Lower leg skin (tissue), 4 donors: ENCODE measurements at regions not wholly inside any gene's neighbourhood (a gene's known extent, or its start where the extent isn't known, plus 50 kb on each side); places are given as distances from the start of the nearest gene placed in this dataset.

Experiments used
- DNase-seq, 2 donors: peaks; one replicate each; pipeline ENCODE4 v3.0.0-alpha.2; 2019; ENCODE audit warnings: low spot score in 2 of 2
- H3K4me3 ChIP-seq: fragments of 200-600 bp; sonication (generic); 2 replicates; pipeline ENCODE4 v1.5.1; 2017; ENCODE audit warnings: mild to moderate bottlenecking, low read depth; ENCODE audit not compliant: poor library complexity, severe bottlenecking
- POLR2A ChIP-seq, 2 donors: fragments of 450-650 bp; IDR thresholded peaks; one replicate each; pipeline ENCODE4 v1.6.1; 2016 to 2017; ENCODE audit warnings: antibody characterized with exemption in 2 of 2, mild to moderate bottlenecking in 1 of 2, moderate library complexity in 1 of 2
- WGBS, 2 donors: methylation state at CpG; one replicate each; pipeline ENCODE4 v1.1.5; 2018; 5-methylcytosine and 5-hydroxymethylcytosine counted together
- intact Hi-C: fragments of 100-400 bp; cut with DNase I; formaldehyde crosslinking; loops from one replicate; pipeline ENCODE4 v1.15.0; 2023; ENCODE audit warnings: low total_unique reads
- TF ChIP-seq, protein P1 (sequence below), 3 donors: fragments of 450-650 bp; IDR thresholded peaks; one replicate each; pipeline ENCODE4 v1.5.1; 2016; ENCODE audit warnings: antibody characterized with exemption in 3 of 3, mild to moderate bottlenecking in 3 of 3, moderate library complexity in 2 of 3

- DNase-seq, result no peak
- 75 to 78% methylated on average over 3 of the region's 3 CpGs for WGBS, 2 donors
- no peak overlapping the region for H3K4me3 ChIP-seq
- TF ChIP-seq, protein P1, sequence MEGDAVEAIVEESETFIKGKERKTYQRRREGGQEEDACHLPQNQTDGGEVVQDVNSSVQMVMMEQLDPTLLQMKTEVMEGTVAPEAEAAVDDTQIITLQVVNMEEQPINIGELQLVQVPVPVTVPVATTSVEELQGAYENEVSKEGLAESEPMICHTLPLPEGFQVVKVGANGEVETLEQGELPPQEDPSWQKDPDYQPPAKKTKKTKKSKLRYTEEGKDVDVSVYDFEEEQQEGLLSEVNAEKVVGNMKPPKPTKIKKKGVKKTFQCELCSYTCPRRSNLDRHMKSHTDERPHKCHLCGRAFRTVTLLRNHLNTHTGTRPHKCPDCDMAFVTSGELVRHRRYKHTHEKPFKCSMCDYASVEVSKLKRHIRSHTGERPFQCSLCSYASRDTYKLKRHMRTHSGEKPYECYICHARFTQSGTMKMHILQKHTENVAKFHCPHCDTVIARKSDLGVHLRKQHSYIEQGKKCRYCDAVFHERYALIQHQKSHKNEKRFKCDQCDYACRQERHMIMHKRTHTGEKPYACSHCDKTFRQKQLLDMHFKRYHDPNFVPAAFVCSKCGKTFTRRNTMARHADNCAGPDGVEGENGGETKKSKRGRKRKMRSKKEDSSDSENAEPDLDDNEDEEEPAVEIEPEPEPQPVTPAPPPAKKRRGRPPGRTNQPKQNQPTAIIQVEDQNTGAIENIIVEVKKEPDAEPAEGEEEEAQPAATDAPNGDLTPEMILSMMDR (IDR thresholded peaks at IDR 0.05), result no peak
- no peak for TF ChIP-seq POLR2A (IDR thresholded peaks at IDR 0.05)
- intact Hi-C loops, result no loop called here
Measured at GRCh38 chr6:145022199-145022796, 713.0 kb downstream of the EPM2A start.

DNA sequence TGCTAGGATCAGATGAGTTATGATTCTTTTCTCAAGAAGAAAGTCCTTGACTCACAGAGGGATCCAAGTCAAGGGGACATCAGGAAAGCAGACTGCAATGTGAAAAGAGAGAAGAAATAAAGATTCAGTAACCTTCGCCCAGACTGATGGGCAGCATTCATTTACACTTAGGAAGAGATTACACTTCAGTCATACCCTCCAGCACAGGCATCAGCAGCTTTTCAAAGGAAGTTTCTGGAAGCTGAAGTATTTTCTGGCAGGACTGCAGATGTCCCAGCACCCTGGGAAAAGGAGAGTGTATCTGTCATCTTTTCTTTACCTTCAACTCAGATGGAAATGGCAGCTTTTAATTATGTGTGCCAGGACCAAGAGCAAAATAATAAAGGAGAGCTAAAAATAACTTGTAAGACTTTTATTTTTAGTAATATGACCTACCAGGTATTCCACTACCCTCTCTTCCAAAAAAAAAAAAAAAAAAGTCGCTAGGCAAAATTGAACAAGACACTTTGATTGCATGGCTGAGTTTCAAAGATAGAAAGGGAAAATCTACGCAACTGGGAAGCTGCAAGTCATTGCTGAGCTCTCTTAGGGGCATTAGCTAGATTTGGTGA lies 712.1 kb downstream of the EPM2A start:
- no peak overlapping the region for H3K4me3 ChIP-seq
- intact Hi-C loops, result no loop called here
- TF ChIP-seq, protein P1 (IDR thresholded peaks at IDR 0.05), result no peak
- TF ChIP-seq POLR2A (IDR thresholded peaks at IDR 0.05), result no peak
- no peak for DNase-seq
- WGBS, 2 donors, result 83 to 85% methylated on average over 3 of the region's 3 CpGs

GRCh38 chr6:145025488-145025887 lies 709.8 kb downstream of the EPM2A start:
- intact Hi-C loops, result no loop called here
- 57 to 68% methylated on average over 2 of the region's 2 CpGs for WGBS, 2 donors
- DNase-seq, result no peak
- TF ChIP-seq POLR2A (IDR thresholded peaks at IDR 0.05), result no peak
- TF ChIP-seq, protein P1 (IDR thresholded peaks at IDR 0.05), result no peak
- H3K4me3 ChIP-seq, result no peak overlapping the region

DNA sequence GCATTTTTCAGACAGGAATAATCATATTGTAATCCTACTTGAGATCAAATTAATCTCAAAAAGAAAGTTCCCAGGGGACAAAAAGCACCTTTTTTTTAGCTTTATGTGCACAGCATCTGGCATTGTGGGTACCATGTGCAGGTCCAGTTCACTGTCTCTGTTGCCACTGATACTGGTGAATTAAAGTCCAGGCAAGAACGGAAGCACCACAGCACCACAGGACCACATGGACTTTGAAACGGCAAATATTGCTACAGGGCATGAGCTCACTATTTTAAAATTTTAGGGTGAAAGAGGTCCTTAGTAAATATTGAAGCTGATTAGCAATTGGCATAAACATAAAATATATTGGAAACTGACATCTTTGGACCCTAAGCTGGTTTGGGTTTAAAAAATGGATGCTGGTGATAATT lies 709.0 kb downstream of the EPM2A start:
- intact Hi-C loops, result no loop called here
- TF ChIP-seq POLR2A (IDR thresholded peaks at IDR 0.05), result no peak
- TF ChIP-seq, protein P1 (IDR thresholded peaks at IDR 0.05), result no peak
- no peak overlapping the region for H3K4me3 ChIP-seq
- DNase-seq, result no peak
- 74 to 88% methylated on average over 2 of the region's 2 CpGs for whole genome bisulfite sequencing, 2 donors

DNA sequence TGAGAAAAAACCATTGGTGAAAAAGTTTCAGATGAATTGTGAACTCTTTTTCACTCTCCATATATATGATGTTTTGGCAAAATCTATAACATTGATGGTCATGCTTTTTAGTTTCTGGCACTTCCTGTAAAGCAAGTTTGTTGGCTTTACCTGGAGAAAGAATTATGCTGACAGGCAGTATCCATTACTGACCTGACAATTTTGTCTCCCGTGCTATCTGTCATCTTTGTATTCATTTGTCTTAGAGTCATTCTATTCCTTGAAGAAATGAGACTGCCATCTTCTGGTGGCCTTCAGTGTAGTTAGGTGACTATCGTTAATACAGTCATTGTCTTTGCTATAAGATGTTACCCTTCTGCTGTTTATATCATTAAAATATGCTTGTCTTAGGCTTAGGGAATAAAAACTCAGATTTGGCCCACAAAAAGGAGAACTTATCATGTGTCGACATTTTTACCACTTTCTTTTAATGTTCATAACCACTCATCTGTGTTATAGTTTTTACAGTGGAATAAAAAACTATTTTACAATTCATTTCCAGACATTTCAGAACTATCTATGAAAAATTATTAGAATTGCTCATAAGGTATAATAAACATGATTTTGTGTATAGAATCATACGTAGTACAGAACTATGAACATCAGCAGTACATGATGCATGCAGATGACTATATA lies 707.0 kb downstream of the EPM2A start:
- H3K4me3 ChIP-seq, result no peak overlapping the region
- DNase-seq, result no peak
- TF ChIP-seq POLR2A (IDR thresholded peaks at IDR 0.05), result no peak
- TF ChIP-seq, protein P1 (IDR thresholded peaks at IDR 0.05), result no peak
- WGBS, 2 donors, result 34 to 42% methylated on average over 4 of the region's 4 CpGs
- intact Hi-C loops, result no loop called here
